HT1080 (cell line): ENCODE measurements at regions not wholly inside any gene's neighbourhood (a gene's known extent, or its start where the extent isn't known, plus 50 kb on each side); places are given as distances from the start of the nearest gene placed in this dataset.

Experiments used
- DNase-seq: peaks from one replicate; pipeline ENCODE4 v3.0.0-alpha.2; 2015; ENCODE audit warnings: low read depth

GRCh38 chr13:30359991-30360390 is 52.6 kb upstream of the KATNAL1 start:
- DNase-seq = no peak

GRCh38 chr13:30360586-30360985 is 53.2 kb upstream of the KATNAL1 start:
- DNase-seq = no peak

GRCh38 chr13:30362005-30362788 is 54.8 kb upstream of the KATNAL1 start:
- DNase-seq = no peak

DNA sequence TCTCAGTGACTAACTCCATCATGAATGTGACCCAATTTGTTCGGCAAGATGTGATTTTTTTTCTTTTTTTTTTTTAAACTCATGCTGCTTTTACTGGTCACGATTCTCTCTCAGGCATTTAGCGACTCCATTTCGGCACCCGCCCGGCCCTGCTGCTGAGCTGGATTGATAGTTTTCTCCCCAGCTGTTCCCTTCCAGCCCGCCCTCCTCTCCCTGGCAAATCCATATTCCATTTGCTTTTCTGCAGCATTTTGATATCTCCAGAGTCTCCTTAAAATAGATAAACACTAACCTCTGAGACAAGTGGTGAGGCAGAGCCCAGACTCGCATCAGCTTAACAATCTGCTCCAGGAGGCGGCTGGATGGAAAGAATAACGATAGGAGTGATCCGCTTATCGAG is 55.5 kb upstream of the KATNAL1 start:
- no peak for DNase-seq

- DNase-seq = no peak
Observed at GRCh38 chr13:30363725-30364124, 56.4 kb upstream of the KATNAL1 start.

DNA sequence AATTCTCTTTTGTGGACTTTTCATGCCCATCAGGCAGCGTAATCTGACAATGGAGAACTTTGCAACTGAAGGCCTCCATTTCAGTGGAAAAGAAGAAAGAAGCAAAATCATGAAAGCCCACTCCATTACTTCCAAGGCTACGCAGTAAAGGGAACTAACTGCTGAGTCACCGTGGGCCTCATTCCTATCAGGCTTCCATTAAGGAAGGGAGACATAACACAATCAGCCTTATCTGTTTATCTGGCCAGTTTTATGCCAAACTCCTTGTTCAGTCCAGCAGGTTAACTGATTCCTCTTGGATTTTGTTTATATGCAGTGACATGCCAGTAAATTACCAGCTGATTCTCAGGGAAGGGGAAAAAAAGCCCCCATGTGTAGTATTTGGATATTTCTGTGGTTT is 56.8 kb upstream of the KATNAL1 start:
- no peak for DNase-seq

- peak; percentile 57 for DNase-seq
Observed at GRCh38 chr13:30364876-30365275, 57.4 kb upstream of the UBE2L5 start.

GRCh38 chr13:30366088-30366487 is 56.2 kb upstream of the UBE2L5 start:
- DNase-seq = no peak

DNA sequence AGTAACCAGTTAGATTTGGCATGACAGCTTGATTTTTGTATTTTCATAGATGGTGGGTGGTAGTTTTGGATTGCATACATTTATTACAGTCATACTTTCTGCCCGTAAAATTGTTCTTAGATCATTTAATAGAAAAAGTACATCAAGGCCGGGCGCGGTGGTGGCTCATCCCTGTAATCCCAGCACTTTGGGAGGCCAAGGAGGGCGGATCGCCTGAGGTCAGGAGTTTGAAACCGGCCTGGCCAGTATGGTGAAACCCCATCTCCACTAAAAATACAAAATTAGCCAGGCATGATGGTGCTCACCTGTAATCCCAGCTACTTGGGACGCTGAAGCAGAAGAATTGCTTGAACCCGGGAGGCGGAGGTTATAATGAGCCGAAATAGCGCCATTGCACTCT is 55.0 kb upstream of the UBE2L5 start:
- DNase-seq = no peak

DNA sequence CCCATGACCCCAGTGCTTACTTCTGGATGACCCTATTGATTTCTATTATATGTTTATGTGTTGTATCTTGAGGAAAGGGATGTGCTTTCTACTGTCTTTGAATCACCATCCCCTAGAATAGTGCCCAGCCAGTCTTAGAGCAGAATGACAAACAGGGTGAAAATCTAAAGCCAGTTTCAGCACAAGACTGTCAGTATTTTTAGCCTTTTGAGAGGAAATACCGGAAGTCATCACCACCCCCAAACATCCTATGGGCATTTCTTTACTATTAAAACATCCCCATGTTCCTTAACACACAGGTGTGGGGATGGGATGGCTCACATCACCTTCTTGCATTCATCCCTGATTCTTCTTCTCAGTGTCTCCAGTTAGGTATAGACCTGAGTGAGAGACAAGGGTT is 52.1 kb upstream of the UBE2L5 start:
- DNase-seq = no peak

DNA sequence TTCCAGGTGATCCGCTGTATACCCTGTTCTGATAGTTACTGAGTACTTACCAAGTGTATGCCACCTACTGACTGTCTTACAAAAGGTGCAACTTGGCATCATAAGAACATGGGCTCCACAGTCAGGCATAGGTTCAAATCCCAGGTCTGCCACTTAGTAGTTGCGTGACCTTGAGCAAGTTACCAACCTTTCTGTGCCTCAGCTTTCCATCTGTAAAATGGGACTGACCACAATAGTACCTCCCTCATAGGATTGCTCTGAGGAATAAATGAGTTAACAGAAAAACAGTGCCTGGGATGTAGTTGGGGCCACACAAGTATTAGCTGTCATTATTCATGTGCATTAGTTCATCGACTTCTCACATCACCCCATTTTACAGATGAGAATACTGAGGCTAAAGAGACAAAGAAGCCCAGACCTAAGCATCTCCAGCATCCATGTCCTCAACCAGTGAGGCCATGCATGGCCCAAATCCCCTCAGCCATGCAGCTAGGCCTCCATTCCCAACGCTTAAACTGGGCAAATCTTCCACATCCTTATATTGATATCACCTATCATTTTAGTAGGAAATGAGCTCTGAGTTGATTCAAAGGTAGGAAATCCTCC is 51.3 kb upstream of the UBE2L5 start:
- no peak for DNase-seq

DNA sequence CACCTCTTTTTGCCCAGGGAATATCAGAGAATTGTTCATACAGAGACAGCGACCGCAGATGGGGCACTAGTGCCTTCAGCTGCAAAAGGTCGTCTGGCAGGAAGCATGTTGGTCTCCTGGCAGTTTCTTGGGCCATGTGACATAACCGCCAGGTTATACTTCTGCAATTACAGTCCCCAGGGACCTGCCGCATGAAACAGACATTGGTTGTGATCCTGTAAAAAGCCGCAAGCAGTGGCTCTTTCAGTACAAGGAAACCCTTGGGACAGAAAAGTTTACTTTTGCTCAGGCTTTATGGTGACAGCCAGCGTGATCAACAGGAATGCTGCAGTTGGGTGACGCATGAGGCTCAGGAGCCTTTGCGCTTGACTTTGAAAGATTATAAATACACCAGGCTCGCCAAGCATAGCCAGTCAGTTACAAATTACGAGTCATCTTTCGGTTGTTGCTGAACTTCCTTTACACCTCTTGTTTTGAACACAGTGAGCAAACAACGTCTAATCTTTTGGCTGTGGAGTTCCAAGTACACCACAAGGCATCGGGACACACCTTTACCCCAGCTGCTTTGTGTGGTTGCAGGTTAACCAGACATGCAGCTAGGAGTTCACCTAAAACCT is 50.5 kb upstream of the UBE2L5 start:
- DNase-seq = peak; percentile 62
